ENCODE measurements at regions not wholly inside any gene's neighbourhood (a gene's known extent, or its start where the extent isn't known, plus 50 kb on each side); places are given as distances from the start of the nearest gene placed in this dataset.

DNA sequence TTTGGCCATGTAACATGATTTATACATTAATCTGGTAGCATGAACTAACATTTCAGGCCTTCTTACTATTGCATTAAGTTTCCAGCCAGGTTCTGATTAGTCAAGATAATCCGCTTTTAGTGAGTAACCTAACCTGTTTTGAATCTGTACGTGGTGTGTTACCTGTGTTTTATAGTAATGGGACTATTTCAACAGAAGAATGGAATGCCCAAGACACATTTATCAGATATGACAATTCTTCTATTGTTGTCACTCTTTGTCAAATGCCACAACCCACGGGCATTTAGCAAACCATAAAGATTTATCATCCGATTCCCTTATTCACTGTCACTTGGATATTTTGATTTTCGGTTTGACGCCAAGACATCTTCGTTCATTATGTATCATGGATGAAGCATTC lies 117.9 kb downstream of the ETAA1 start:
- Mint-ChIP-seq H3K27me3 (ENCODE audit: insufficient read depth, unreplicated experiment) (no peaks in the 10 kb centered on the region), H3K4me1 (ENCODE audit: low read depth, unreplicated experiment) (no peaks in the 10 kb centered on the region), H3K9me3 (ENCODE audit: unreplicated experiment) (peaks cover 10% of the 10 kb centered on the region), H3K36me3 (ENCODE audit: insufficient read depth, unreplicated experiment) (no peaks in the 10 kb centered on the region), H3K4me3 (ENCODE audit: unreplicated experiment) (no peak overlapping the region), H3K27ac (ENCODE audit: unreplicated experiment) (no peak overlapping the region)
- H3K4me3 ChIP-seq (ENCODE audit: low read depth, low read length): no peak overlapping the region
- no peak for DNase-seq
- no peaks in the 10 kb centered on the region for H3K36me3 ChIP-seq (ENCODE audit: control insufficient read depth, insufficient read depth, low read length)
- H3K4me1 ChIP-seq: no peaks in the 10 kb centered on the region
- TF ChIP-seq, protein P1, sequence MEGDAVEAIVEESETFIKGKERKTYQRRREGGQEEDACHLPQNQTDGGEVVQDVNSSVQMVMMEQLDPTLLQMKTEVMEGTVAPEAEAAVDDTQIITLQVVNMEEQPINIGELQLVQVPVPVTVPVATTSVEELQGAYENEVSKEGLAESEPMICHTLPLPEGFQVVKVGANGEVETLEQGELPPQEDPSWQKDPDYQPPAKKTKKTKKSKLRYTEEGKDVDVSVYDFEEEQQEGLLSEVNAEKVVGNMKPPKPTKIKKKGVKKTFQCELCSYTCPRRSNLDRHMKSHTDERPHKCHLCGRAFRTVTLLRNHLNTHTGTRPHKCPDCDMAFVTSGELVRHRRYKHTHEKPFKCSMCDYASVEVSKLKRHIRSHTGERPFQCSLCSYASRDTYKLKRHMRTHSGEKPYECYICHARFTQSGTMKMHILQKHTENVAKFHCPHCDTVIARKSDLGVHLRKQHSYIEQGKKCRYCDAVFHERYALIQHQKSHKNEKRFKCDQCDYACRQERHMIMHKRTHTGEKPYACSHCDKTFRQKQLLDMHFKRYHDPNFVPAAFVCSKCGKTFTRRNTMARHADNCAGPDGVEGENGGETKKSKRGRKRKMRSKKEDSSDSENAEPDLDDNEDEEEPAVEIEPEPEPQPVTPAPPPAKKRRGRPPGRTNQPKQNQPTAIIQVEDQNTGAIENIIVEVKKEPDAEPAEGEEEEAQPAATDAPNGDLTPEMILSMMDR (IDR thresholded peaks at IDR 0.05; ENCODE audit: insufficient read depth in 1 of 2, low read depth in 1 of 2, low read length in 1 of 2, severe bottlenecking in 1 of 2, unreplicated experiment in 1 of 2): no peak
- intact Hi-C loops (cut with micrococcal nuclease; ENCODE audit: unreplicated experiment): no loop called here
- CTCF ChIA-PET: no interaction called here
- no peaks in the 10 kb centered on the region for H3K27me3 ChIP-seq (replicated peaks; ENCODE audit: control insufficient read depth, insufficient read depth, low read length)
- H3K9me3 ChIP-seq: no peaks in the 10 kb centered on the region
- POLR2A ChIA-PET: no interaction called here
- no TSS peak for BruUV-seq (replicated peaks)

GRCh38 chr2:67515538-67515937 lies 118.4 kb downstream of the ETAA1 start:
- no peak overlapping the region for H3K4me3 Mint-ChIP-seq (ENCODE audit: unreplicated experiment)
- H3K36me3 Mint-ChIP-seq (ENCODE audit: insufficient read depth, unreplicated experiment): no peaks in the 10 kb centered on the region
- Histone ChIP-seq H3K9me3 (no peaks in the 10 kb centered on the region), H3K36me3 (ENCODE audit: control insufficient read depth, insufficient read depth, low read length) (no peaks in the 10 kb centered on the region), H3K4me3 (ENCODE audit: low read depth, low read length) (no peak overlapping the region), H3K27me3 (replicated peaks; ENCODE audit: control insufficient read depth, insufficient read depth, low read length) (no peaks in the 10 kb centered on the region), H3K4me1 (no peaks in the 10 kb centered on the region)
- no peak for DNase-seq
- BruUV-seq (replicated peaks): no TSS peak
- H3K27ac Mint-ChIP-seq (ENCODE audit: unreplicated experiment): no peak overlapping the region
- TF ChIP-seq, protein P1 (IDR thresholded peaks at IDR 0.05; ENCODE audit: insufficient read depth in 1 of 2, low read depth in 1 of 2, low read length in 1 of 2, severe bottlenecking in 1 of 2, unreplicated experiment in 1 of 2): no peak
- H3K4me1 Mint-ChIP-seq (ENCODE audit: low read depth, unreplicated experiment): no peaks in the 10 kb centered on the region
- peaks cover 10% of the 10 kb centered on the region for H3K9me3 Mint-ChIP-seq (ENCODE audit: unreplicated experiment)
- POLR2A ChIA-PET: no interaction called here
- intact Hi-C loops (cut with micrococcal nuclease; ENCODE audit: unreplicated experiment): no loop called here
- CTCF ChIA-PET: no interaction called here
- H3K27me3 Mint-ChIP-seq (ENCODE audit: insufficient read depth, unreplicated experiment): no peaks in the 10 kb centered on the region

DNA sequence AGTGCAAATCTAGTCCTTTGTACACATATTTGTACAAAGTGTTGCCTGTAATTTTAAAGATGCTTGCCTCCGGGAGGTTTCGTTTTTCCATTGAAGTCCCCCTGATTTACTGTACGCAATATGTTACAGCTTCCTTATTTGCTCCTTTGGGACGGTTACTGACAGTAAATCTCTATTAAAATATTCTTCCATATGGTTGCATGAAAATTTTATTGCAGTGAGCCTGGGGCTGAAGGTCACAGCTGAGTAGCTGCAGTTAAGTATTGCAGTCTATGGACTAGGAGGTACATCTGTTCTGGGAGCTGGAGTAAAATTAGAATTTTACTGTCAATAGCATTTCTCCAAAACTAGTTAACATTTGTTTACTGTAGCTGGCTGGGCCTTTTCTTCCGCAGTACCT lies 119.2 kb downstream of the ETAA1 start:
- ChIA-PET CTCF (no interaction called here), POLR2A (no interaction called here)
- H3K27ac Mint-ChIP-seq (ENCODE audit: unreplicated experiment): no peak overlapping the region
- no peaks in the 10 kb centered on the region for H3K4me1 Mint-ChIP-seq (ENCODE audit: low read depth, unreplicated experiment)
- no peaks in the 10 kb centered on the region for H3K36me3 Mint-ChIP-seq (ENCODE audit: insufficient read depth, unreplicated experiment)
- intact Hi-C loops (cut with micrococcal nuclease; ENCODE audit: unreplicated experiment): no loop called here
- H3K4me1 ChIP-seq: no peaks in the 10 kb centered on the region
- BruUV-seq (replicated peaks): no TSS peak
- no peaks in the 10 kb centered on the region for H3K27me3 ChIP-seq (replicated peaks; ENCODE audit: control insufficient read depth, insufficient read depth, low read length)
- H3K27me3 Mint-ChIP-seq (ENCODE audit: insufficient read depth, unreplicated experiment): peaks cover 3% of the 10 kb centered on the region
- peaks cover 10% of the 10 kb centered on the region for H3K9me3 Mint-ChIP-seq (ENCODE audit: unreplicated experiment)
- no peaks in the 10 kb centered on the region for H3K36me3 ChIP-seq (ENCODE audit: control insufficient read depth, insufficient read depth, low read length)
- TF ChIP-seq, protein P1 (IDR thresholded peaks at IDR 0.05; ENCODE audit: insufficient read depth in 1 of 2, low read depth in 1 of 2, low read length in 1 of 2, severe bottlenecking in 1 of 2, unreplicated experiment in 1 of 2): no peak
- no peak overlapping the region for H3K4me3 ChIP-seq (ENCODE audit: low read depth, low read length)
- no peaks in the 10 kb centered on the region for H3K9me3 ChIP-seq
- no peak for DNase-seq
- H3K4me3 Mint-ChIP-seq (ENCODE audit: unreplicated experiment): no peak overlapping the region
